KBM-7 (cell line): ENCODE measurements at regions not wholly inside any gene's neighbourhood (a gene's known extent, or its start where the extent isn't known, plus 50 kb on each side); places are given as distances from the start of the nearest gene placed in this dataset.
A peak's percentile ranks its signal among the peaks of the same experiment; 100 is the strongest.

Experiments used
- DNase-seq: peaks from one replicate; pipeline ENCODE4 v3.0.0-alpha.2; 2015
- in situ Hi-C: fragments of 300-500 bp; cut with MboI; formaldehyde crosslinking; loops from 2 replicates; pipeline ENCODE4 v1.14.3; 2020; ENCODE audit warnings: low sequenced_read_pairs, low pct_unique_long_range_greater_than_20kb, mixed read lengths

DNA sequence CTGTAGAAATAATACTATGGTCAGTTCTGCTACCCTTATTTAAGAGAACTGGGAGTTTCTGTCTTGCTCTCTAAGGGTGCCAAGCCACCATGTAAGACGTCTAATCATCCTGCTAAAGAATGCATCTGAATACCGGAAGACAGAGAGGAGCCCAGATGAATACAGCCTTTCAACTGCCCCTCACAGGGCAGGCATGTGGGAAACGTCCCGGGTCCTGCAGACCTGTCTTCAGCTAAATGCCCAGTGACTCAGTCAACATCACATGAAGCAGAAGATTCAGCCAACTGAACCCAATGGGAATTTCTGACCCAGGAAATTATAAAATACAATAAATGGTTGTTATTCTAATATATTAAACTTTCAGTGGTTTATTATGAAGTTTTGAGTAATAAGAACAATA, 2141.0 kb upstream of the AGA start:
- in situ Hi-C loops = no loop called here
- no peak for DNase-seq

DNA sequence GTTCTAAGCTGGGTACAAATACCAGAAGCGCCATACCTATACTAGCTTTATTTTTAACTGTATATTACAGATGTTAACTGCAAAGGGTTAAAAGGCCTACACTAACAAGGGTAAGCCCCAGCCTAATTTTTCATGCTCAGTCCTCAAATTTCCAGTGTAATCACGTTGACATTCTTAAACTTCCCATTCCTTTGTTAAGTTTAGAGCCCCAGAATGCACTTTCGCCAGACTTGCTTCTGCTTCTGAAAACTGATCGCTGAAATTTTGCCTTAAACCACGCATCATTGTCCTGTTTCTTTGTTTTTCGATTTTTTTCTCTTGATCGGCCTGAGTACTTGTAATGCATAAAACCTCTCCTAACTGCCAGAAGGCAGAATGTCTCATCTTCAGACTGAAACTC, 2141.9 kb upstream of the AGA start:
- DNase-seq = no peak
- in situ Hi-C loops = no loop called here

DNA sequence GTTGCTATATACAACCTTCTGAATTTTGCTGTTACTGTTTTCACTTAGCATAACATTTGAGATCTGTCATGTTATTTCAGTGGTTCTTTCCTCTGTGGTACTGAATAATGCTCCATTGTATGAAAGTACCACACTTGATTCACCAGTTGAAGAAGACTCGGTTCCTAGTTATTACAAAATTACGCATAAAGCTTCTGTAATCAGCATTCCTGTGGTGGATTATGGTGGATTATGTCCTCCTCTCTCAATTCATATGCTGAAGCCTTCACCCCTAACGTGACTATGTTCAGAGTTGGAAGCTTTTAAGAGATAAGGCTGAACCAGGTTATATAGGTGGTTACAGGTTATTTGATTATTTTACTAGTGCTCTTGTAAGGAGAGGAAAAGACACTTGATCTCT, 2143.5 kb upstream of the AGA start:
- DNase-seq = no peak
- in situ Hi-C loops = no loop called here

DNA sequence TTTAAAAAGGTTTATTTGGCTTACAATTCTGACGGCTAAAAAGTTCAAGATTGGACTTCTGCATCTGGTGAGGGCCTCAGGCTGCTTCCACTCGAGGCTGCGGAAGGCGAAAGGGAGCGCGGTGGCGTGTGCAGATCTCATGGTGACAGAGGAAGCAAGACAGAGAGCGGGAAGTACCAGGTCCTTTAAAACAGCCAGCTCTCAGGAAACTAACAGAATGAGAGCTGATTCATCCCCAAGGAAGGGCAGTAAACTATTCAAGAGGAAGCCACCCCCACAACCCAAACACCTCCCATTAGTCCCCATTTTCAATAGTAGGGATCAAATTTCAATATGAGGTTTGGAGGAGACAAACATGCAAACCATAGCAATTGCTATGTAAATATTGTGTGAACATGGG, 2144.2 kb upstream of the AGA start:
- in situ Hi-C loops = no loop called here
- DNase-seq = no peak

DNA sequence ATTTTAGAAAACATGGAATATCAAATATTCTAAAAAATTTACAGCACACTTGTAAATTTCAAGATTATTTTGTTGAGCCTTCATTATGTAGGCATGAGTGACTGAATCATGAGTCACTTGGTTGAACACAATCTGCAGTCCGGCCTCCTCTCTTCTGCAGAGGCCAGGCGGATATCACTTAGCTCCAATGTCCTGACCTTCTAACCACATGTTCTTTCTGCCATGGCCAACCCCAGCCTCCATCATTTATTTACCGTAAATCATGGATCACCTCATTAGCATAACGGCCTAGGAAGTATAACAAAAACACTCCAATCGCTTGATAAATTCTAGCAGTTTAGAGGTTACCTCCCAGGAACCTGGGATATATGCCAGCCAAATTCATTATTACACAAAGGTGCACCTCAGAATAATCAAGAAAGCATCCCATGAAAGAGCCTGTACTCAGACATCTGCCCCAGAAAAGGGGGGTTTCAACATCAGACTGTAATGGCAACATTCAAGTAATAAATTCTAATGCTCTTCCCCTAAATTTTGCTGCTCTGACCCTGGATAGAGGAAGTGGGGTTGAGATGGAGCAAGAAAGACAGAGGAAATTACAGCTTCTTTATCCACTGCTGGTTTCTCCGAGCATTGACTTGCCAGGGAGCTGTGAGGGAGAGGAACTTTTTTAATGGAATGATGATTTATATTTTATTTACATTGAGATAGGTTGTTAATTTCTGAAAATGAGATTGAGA, 2153.6 kb upstream of the AGA start:
- in situ Hi-C loops = no loop called here
- DNase-seq = peak; percentile 6

DNA sequence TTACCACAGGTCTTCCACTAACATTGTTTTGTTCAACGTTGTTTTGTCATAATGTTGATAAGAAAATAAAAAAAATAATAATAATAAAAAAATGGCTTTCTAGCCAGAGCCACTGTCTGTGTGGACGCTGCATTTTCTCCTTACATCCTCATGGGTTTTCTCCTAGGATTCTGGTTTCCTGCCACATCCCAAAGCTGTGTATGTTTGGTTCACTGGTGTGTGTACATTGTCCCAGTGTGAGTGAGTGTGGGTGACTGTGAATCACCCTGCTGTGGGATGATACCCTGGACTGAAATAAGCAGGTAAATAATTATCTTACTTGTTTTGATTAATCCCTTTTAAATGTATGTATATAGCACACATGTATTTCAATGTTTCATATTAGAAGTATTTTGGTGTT, 2154.4 kb upstream of the AGA start:
- in situ Hi-C loops = no loop called here

DNA sequence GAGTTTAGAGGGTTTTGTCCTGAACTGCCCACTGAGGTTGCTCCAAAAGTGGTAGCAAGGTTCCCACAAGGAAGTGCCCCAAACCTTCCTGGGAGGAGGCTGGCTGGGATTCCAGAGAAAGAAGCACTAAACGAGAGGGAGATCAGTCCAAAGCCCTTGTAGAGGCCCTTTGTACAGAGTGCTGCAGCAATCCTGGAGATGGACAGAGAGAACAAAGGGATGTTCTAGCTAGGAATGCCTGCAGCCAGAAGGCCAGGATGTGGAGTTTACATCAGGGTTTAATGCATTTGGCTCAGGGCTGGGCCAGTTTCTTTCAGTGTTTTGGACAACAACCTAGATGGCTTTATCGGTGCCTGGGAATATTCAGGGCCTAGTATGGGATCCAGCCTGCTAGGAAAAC, 2155.1 kb upstream of the AGA start:
- in situ Hi-C loops = no loop called here
- DNase-seq = no peak

More for the DNA sequence above, 2154.4 kb upstream of the AGA start:
- DNase-seq = no peak

DNA sequence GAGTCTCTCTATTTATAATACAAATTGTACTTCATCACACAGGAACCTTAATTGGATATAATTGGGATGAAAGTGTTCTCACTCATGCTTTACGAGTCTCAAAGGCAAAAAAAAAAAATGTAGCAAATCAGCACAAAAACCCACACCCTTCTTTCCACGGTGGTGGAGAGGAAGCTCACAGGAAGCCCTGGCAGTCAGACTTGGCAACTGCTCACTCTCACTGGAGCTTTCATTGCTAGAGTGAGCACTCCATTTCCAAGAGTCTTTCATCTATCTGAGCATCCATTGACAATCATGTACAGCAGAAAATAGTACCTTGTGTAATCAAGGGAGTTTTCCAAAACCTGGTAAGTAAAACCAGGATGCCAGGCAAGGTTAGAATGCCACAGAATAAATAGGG, 2159.4 kb upstream of the AGA start:
- in situ Hi-C loops = no loop called here
- DNase-seq = no peak

DNA sequence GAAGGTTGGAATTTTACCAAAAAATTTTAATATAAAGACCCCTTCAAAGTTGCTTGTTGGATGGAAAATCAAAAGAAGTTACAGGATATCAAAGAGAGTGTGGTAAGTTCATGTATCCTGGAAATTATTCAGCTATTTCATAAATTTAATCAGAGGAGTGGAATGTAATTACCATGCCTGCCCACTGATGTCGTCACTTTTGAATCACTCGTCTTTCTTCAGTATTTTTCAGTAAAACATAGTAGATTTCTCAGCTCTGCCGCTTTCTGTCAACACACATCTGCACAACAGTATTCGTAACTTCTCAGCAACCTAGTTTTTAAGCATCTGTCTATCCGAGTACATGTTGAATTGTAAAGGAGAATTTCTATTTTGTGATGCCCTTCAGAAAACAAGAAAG, 2163.0 kb upstream of the AGA start:
- DNase-seq = no peak
- in situ Hi-C loops = no loop called here

DNA sequence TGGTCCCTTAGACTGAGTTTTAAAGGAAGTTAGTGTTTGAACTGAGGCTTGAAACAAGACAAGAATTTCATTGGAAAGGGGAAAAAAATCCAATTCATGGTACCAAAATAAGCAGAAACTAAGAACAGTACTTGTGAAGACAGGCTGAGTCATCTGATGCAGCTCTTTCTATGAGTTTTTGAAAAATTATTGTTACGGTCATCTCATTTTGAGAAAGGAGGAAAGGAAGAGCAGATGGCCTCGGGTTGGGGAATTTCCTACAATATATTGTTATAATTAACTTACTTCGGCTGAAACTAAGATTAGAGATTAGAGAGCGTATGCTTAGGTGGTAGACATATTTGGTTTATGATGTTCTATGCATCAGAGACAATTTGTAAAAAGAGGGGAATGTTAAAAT, 2164.8 kb upstream of the AGA start:
- in situ Hi-C loops = no loop called here
- no peak for DNase-seq

DNA sequence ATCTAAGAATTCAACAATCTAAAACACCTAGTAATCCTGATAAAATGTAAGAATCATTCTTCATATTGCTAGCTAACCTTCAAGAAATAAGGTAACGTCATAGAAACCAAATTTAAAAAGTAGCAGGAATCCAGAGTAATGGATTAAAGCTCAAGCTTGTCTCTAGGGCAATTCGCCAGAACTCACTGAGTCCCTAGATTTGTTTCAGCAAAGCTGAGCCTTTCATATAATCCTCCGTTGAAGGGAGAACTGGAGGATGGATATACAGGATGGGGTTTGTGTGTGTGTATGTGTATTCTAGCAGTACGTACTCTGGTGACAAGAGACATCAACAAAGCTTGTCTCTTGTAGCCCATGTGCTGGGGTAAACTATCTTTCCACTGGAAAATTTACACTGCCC, 2173.5 kb upstream of the AGA start:
- DNase-seq = no peak
- in situ Hi-C loops = no loop called here

DNA sequence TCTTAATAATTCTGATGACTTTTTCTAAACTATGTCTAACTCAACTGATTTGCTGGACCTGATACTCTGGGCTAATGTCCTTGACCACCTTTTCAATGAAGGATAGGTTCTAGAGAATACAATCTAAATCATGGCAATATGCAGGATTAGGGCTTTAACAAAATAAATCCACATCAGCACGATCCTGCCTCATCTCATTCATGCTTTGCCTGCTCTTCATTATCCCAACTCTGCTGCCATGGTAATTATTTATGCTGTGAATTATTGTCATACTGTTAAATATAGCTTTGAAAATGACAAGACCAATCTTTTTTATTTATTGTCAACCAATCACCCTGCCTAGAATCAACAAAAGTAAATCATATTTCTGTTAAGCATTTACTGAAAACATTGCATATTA, 2176.7 kb upstream of the AGA start:
- in situ Hi-C loops = no loop called here

DNA sequence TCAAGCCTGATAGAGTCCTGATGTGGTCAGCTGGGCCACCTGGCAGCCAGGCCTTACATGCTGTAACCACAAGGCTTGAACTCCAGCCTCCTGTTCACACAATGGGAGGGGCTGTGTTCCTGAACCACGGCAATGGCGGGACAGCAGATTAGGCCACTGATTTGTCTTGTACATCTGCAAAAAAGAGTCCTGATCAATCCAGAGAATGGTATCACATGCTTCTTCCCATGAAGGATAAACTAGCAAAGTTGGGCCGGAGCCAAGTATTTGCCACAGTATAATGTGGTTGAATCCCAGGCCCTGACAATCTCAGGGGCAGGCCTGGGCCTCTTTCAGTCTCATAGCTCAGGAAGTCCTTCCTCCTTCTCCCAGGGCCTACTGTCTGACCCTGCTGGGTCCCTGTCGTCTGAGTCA, 2182.5 kb upstream of the AGA start:
- in situ Hi-C loops = no loop called here
- DNase-seq = no peak

More for the DNA sequence above, 2176.7 kb upstream of the AGA start:
- no peak for DNase-seq

DNA sequence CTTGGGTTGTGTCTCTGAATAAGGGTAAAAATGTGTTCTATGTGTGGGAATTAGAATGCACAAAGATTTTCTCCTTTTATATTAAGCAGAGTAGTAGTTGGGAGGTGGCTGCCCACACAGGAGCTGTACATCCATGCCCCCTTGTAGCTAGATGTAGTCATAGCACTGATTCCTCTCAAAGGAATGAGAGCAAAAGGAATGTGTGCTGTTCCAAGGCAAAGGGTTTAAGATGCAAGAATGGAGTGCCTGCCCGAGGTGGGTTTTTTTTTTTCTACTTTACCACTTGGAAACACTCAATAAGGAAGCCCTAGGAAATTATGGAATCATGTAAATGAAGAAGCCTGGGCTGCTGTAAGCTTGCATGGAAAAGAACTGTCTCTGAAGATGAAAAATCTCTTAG, 2183.2 kb upstream of the AGA start:
- in situ Hi-C loops = no loop called here
- DNase-seq = no peak

DNA sequence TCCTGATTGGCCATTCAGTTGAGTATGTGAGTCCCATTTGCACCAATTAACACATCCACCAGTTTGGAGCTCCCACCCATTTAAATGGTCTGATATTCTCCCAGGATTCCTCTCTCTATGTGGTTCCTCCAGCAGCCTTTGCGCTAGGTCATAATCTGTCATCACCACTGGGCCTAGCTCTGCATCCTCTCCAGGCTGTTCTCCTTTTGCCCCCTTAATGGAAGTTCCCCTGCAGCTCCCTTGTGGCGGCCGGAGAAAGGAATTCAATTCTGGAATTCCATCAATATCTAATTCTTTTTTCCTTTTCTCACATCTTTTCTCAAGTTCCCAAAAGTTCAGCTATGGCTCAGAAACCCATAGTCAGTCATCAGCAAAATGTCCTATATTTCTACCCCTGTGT, 2184.4 kb upstream of the AGA start:
- no peak for DNase-seq
- in situ Hi-C loops = no loop called here

DNA sequence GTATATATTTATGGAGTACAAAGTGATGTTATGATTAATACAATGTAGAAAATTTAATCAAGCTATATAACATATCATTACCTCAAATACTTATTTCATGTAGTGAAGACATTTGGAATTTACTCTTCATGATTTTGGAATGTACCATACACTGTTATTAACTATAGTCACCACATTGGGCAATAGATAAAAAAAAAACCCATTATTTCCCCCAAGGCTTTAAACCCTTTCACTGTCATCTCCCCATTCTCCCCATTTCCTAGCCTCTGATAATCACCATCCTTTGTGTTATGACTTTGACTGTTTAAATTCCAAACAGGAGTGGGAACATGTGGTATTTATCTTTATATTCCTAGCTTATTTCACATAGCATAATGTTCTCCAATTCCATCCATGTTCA, 2189.1 kb upstream of the AGA start:
- in situ Hi-C loops = no loop called here

DNA sequence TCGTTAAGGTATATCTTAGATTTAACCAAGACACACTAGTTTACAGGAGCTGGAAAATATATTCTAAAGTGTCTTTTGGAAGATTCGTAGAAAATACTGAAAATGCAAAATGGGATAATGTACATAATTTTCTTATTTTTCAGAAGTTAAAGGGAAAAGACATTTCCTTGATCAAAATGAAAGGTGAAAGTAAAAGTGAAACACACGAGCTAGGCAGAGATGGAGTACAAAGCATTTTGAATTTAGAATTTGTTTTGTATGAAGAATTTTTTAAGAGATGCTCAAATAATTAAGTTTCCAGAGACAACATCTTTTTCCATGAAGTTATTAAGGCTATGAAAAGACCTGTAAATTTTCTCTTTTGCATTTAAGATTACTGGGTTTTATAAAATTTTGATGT, 2192.6 kb upstream of the AGA start:
- DNase-seq = no peak
- in situ Hi-C loops = no loop called here

More for the DNA sequence above, 2189.1 kb upstream of the AGA start:
- DNase-seq = no peak

DNA sequence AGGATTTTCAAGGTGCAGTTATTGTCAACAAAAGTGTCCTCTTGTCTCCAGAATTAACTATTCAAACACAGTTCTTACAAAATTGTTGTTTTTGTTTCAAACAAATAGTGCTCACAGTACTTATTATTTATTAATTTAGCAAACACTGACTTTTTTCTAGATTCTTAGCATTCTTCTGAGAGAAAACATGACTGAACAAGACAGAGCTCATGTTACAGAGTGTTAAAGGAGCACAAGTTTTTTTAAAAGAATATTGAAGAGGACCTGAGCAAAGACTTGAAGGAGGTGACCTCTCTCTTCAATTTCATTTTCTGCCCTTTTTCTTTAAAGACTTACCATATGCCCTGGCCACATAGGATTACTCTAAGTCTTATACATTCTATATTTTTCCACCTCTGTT, 2220.3 kb upstream of the AGA start:
- in situ Hi-C loops = no loop called here
- DNase-seq = no peak

DNA sequence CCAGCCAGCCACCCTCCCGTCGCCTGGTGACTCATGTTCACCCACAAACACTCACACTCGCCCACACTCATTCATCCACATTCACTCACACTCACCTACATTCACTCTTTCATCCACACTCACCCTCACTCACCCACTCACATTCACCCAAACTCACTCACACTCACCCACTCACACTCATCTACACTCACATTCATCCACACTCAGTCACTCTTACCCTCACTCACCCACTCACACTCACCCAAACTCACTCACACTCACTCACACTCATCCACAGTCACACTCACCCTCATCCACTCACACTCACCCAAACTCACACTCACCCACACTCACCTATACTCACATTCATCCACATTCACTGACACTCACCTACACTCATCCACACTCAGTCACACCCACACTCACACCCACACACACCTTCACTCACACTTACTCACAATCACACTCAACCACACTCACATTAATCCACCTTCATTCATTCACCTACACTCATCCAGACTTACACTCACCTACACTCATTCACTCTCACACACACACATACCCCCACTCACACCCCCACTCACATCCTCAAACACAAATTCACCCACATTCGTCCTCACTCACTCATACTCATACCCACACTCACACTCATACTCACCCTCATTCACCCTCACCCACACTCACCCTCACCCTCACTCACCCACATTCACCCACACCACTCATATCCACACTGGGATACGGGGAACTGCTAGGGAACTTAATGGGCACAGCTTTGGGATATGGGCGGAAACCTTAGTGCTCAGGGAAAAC, 2221.6 kb upstream of the AGA start:
- in situ Hi-C loops = no loop called here

DNA sequence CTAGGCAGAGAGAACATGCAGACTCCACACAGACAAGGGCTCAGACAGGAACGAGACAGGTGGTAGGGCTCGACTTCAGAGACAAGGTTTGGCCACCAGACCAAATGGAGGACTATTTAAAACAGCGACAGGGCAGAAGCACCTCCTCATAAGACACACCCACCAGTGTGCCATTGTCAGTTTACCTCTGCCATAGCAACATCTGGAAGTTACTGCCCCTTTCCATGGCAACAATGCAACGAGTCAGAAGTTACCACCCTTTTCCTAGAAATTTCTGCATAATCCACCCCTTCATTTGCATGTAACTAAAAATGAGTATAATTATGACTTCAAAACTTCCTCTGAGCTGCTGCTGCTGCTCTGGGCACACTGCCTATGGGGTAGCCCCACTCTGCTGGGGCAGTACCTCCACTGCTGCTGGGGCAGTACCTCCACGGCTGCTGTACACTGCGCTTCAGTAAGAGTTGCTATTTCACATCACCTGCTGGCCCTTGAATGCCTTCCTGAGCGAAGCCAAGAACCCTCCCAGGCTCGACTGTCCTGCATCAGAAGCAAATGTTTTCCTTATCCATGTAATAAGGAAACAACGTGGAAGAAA, 2222.3 kb upstream of the AGA start:
- DNase-seq = no peak
- in situ Hi-C loops = no loop called here

More for the DNA sequence above, 2221.6 kb upstream of the AGA start:
- DNase-seq = no peak
